ENCODE measurements at regions not wholly inside any gene's neighbourhood (a gene's known extent, or its start where the extent isn't known, plus 50 kb on each side); places are given as distances from the start of the nearest gene placed in this dataset.
"Not testable (repeated sequence)": the region's sequence is repeated elsewhere in the genome, so short reads cannot be mapped to it uniquely, and the experiment has no call there.

DNA sequence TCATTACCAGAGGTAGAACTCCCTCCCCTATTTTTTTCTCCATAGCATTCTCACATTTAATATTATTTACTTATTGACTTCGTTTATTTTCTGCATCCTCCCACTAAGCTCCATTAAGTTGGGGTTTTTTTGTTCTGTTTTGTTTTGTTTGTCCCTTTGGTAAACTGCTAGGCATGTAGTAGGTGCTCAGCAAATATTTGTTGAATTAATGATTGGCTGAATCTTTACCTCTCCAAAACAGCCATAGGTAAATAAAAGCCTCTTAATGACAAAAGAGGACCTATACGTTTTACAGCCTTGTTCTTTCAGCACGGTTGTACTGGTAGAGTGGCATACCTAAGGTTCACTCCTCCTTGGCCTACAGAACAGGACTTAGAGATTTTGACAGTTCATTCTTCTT is 52.0 kb downstream of the PRORP start:
- no peak for DNase-seq (ENCODE audit: low spot score)
- no peak overlapping the region for H3K27ac ChIP-seq
- TF ChIP-seq, protein P1, sequence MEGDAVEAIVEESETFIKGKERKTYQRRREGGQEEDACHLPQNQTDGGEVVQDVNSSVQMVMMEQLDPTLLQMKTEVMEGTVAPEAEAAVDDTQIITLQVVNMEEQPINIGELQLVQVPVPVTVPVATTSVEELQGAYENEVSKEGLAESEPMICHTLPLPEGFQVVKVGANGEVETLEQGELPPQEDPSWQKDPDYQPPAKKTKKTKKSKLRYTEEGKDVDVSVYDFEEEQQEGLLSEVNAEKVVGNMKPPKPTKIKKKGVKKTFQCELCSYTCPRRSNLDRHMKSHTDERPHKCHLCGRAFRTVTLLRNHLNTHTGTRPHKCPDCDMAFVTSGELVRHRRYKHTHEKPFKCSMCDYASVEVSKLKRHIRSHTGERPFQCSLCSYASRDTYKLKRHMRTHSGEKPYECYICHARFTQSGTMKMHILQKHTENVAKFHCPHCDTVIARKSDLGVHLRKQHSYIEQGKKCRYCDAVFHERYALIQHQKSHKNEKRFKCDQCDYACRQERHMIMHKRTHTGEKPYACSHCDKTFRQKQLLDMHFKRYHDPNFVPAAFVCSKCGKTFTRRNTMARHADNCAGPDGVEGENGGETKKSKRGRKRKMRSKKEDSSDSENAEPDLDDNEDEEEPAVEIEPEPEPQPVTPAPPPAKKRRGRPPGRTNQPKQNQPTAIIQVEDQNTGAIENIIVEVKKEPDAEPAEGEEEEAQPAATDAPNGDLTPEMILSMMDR (conservative IDR thresholded peaks at IDR 0.05; ENCODE audit: low read depth), result no peak
- ChIA-PET CTCF (interaction anchor here (0.5 to 0.6 kb wide), 2 partner anchors 55 to 91 kb away, joined by 3 read pairs; no protein-coding TSS in a partner anchor), POLR2A (ENCODE audit: low non-redundant PET) (no interaction called here)

DNA sequence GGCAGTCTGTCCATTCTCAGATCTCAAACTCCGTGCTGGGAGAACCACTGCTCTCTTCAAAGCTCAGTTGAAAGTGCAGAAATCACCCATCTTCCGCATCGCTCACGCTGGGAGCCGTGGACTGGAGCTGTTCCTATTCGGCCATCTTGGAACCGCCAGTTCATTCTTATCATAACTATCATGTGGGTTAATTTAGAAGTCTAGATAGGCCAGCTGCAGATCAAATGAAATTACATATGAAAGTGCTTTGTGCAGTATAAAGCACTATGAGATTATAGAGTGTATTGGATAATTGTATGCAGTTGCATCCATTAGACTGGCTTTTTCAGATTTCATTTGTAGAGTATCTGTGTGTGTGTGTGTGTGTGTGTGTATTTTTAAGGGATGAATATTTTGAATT is 57.8 kb downstream of the PRORP start:
- TF ChIP-seq, protein P1 (conservative IDR thresholded peaks at IDR 0.05; ENCODE audit: low read depth), result no peak
- DNase-seq (ENCODE audit: low spot score), result no peak
- no peak overlapping the region for H3K27ac ChIP-seq
- ChIA-PET CTCF (interaction anchor here (0.5 kb wide), 1 partner anchor 92 kb away, joined by 4 read pairs; no protein-coding TSS in a partner anchor), POLR2A (ENCODE audit: low non-redundant PET) (no interaction called here)

DNA sequence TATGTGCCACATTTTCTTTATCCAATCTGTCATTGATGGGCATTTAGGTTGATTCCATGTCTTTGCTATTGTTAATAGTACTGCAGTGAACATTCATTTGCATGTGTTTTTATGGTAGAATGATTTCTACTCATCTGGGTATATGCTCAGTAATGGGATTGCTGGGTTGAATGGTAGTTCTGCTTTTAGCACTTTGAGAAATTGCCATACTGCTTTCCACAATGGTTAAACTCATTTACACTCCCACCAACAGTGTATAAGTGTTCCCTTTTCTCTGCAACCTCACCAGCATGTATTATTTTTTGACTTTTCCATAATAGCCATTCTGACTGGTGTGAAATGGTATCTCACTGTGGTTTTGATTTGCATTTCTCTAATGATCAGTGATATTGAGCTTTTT is 62.5 kb downstream of the PRORP start:
- DNase-seq (ENCODE audit: low spot score), result not testable (repeated sequence)

DNA sequence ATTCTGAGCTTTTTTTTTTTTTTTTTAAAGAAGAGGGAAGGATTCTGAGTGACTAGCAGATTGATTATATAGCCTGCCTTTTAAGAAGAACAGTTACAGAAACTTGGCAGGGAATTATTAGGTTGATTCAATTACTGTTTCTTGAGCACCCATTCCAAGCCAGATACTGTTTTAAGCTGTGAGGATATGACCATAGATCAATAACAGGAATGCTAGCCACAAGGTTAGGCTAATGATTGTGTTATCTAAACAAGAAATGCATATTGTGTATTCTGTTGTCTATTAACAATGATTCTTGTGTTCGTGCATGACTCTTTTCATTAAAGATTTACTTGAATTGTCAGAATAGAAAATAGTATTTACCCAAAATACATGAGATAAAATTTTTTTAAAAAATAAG is 67.1 kb downstream of the PRORP start:
- CTCF ChIA-PET, result interaction anchor here (0.6 to 0.8 kb wide), 2 partner anchors 63 to 182 kb away, joined by 3 to 4 read pairs; no protein-coding TSS in a partner anchor
- TF ChIP-seq, protein P1 (conservative IDR thresholded peaks at IDR 0.05; ENCODE audit: low read depth), result no peak
- no peak overlapping the region for H3K27ac ChIP-seq
- POLR2A ChIA-PET (ENCODE audit: low non-redundant PET), result no interaction called here
- DNase-seq (ENCODE audit: low spot score), result no peak

More for the DNA sequence above, 62.5 kb downstream of the PRORP start:
- H3K27ac ChIP-seq; POLR2A ChIA-PET (ENCODE audit: low non-redundant PET); CTCF ChIA-PET: not testable (repeated sequence)

DNA sequence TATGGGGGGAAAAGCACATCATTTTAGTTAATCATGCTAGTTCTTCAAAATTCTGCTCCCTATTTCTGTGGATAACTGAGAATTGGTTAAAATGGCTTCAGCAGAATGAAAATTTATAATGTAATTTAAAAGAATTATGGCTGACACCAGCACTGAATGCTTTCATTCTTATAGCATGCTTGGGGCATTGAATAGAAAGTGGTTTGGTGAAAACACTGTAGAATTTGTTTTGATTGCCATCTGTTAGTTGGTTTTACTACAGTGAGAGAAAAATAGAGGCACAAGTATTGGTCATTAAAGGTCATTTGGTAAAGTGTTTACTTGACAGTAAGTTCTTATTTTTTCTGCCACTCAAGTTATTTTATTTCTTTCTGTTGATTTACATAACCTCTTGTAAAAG is 70.8 kb downstream of the PRORP start:
- no peak for DNase-seq (ENCODE audit: low spot score)
- ChIA-PET POLR2A (ENCODE audit: low non-redundant PET) (no interaction called here), CTCF (interaction anchor here (0.8 kb wide), 1 partner anchor 19 kb away, joined by 4 read pairs; no protein-coding TSS in a partner anchor)

DNA sequence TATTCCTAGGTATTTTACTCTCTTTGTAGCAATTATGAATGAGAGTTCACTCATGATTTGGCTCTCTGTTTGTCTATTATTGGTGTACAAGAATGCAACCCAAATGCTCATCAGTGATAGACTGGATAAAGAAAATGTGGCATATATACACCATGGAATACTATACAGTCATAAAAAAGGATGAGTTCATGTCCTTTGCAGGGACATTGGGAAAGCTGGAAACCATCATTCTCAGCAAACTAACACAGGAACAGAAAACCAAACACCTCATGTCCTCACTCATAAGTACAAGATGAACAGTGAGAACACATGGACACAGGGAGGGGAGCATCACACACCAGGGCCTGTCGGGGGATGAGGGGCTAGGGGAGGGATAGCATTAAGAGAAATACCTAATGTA is 71.8 kb downstream of the PRORP start:
- DNase-seq (ENCODE audit: low spot score); CTCF ChIA-PET; H3K27ac ChIP-seq; POLR2A ChIA-PET (ENCODE audit: low non-redundant PET): not testable (repeated sequence)

More for the DNA sequence above, 70.8 kb downstream of the PRORP start:
- no peak overlapping the region for H3K27ac ChIP-seq
- TF ChIP-seq, protein P1 (conservative IDR thresholded peaks at IDR 0.05; ENCODE audit: low read depth), result no peak

DNA sequence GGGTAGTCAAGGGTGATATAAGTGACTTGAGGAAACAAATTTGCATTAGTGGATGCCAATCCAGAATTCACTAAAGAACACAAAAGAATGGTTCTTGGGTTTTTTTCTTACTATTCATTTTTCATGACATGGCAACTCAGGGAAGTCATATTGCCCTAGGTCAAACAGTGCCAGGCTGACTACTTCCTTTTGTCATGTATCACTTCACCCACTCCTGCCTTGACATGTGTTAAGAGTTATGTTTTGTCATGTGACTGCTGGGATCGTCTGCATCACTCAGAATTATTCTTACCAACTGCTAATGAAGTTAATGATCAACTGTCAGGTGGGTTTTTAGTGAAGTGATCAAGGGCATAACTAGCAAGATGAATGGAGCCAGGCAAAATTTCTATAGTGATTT is 74.2 kb downstream of the PRORP start:
- H3K27ac ChIP-seq, result no peak overlapping the region
- TF ChIP-seq, protein P1 (conservative IDR thresholded peaks at IDR 0.05; ENCODE audit: low read depth), result no peak
- CTCF ChIA-PET, result interaction anchor here (0.8 kb wide), 1 partner anchor 1916 kb away, joined by 3 read pairs; no protein-coding TSS in a partner anchor
- peak; percentile 5 for DNase-seq (ENCODE audit: low spot score)
- POLR2A ChIA-PET (ENCODE audit: low non-redundant PET), result no interaction called here

DNA sequence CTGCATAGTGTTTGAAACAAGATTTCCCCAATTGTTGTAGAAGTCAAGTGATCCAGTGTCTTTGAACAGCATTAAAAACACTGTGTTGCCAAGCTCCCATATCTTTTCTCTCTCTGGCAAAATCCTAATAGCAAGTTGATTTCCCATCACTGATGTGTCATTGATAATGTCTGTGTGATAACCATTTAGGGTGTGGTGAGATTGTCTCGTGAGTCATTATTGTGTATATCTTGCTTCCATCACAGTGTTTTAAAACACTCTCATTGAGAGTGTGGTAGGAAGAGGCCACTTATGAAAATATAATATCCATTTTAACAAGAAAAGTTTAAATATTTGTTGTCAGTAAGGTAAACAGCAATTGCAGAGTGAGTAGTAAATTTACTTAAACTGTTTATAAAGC is 74.7 kb downstream of the PRORP start:
- POLR2A ChIA-PET (ENCODE audit: low non-redundant PET), result no interaction called here
- TF ChIP-seq, protein P1 (conservative IDR thresholded peaks at IDR 0.05; ENCODE audit: low read depth), result no peak
- CTCF ChIA-PET, result interaction anchor here (0.8 kb wide), 1 partner anchor 1916 kb away, joined by 3 read pairs; no protein-coding TSS in a partner anchor
- H3K27ac ChIP-seq, result no peak overlapping the region
- DNase-seq (ENCODE audit: low spot score), result peak; percentile 48

Measured in RWPE1 (cell line).